Natural killer cell (primary cell): ENCODE measurements at regions not wholly inside any gene's neighbourhood (a gene's known extent, or its start where the extent isn't known, plus 50 kb on each side); places are given as distances from the start of the nearest gene placed in this dataset.

Experiments
- ATAC-seq, 3 donors: fragments of 150-1000 bp in 2 of 3; fragments of 200-7000 bp in 1 of 3; cut with Tn5 transposase; 1 replicate in 1 of 3; 2 replicates in 2 of 3; pipeline ENCODE4 v1.10.0; 2021; ENCODE audit warnings: mild to moderate bottlenecking in 2 of 3, moderate library complexity in 2 of 3
- DNase-seq, 2 donors: peaks; one replicate each; pipeline versions ENCODE4 v3.0.0 to v3.0.0-alpha.2; 2013 to 2021; ENCODE audit warnings: mixed read lengths in 1 of 2
- H3K27ac ChIP-seq: one replicate; pipeline ENCODE4 v1.5.1; 2013; ENCODE audit warnings: mild to moderate bottlenecking, low read length
- H3K27me3 ChIP-seq: one replicate; pipeline ENCODE4 v1.6.1; 2013; ENCODE audit warnings: low read length; ENCODE audit not compliant: control insufficient read depth, insufficient read depth
- H3K36me3 ChIP-seq: one replicate; pipeline ENCODE4 v1.6.1; 2013; ENCODE audit warnings: low read length; ENCODE audit not compliant: control insufficient read depth, insufficient read depth
- H3K4me1 ChIP-seq: one replicate; pipeline ENCODE4 v1.6.1; 2013; ENCODE audit warnings: low read length; ENCODE audit not compliant: control insufficient read depth, insufficient read depth
- H3K4me3 ChIP-seq: one replicate; pipeline ENCODE4 v1.5.1; 2013; ENCODE audit warnings: low read length
- H3K9me3 ChIP-seq: one replicate; pipeline ENCODE4 v1.6.1; 2013; ENCODE audit warnings: low read length; ENCODE audit not compliant: control insufficient read depth, insufficient read depth
- H3K27ac Mint-ChIP-seq, 2 donors: one replicate each; pipeline ENCODE4 v1.8.0; 2022; ENCODE audit warnings: mild to moderate bottlenecking in 2 of 2, mixed read lengths in 2 of 2, moderate library complexity in 1 of 2
- H3K27me3 Mint-ChIP-seq, 2 donors: one replicate each; pipeline ENCODE4 v1.8.0; 2022; ENCODE audit warnings: low read depth in 2 of 2, mixed read lengths in 2 of 2
- H3K36me3 Mint-ChIP-seq: one replicate; pipeline ENCODE4 v1.8.0; 2022; ENCODE audit warnings: mixed read lengths
- H3K4me1 Mint-ChIP-seq, 2 donors: one replicate each; pipeline ENCODE4 v1.8.0; 2022; ENCODE audit warnings: mixed read lengths in 2 of 2
- H3K4me3 Mint-ChIP-seq: one replicate; pipeline ENCODE4 v1.8.0; 2022; ENCODE audit warnings: mild to moderate bottlenecking, moderate library complexity, mixed read lengths
- H3K9me3 Mint-ChIP-seq, 2 donors: one replicate each; pipeline ENCODE4 v1.8.0; 2022; ENCODE audit warnings: mixed read lengths in 2 of 2
- WGBS: methylation state at CpG from one replicate; pipeline ENCODE4 v1.1.7; 2013; ENCODE audit warnings: missing lambda C conversion rate; ENCODE audit not compliant: insufficient coverage; 5-methylcytosine and 5-hydroxymethylcytosine counted together
- intact Hi-C: fragments of 100-400 bp; cut with micrococcal nuclease; formaldehyde crosslinking; loops from one replicate; pipeline ENCODE4 v1.14.2; 2022
- TF ChIP-seq, protein P1 (sequence below): fragments of 200-600 bp; IDR thresholded peaks from one replicate; pipeline ENCODE4 v1.8.0; 2022; ENCODE audit warnings: antibody characterized with exemption

GRCh38 chr5:101626572-101626971 lies 669.5 kb downstream of the SLCO4C1 start:
- 100% methylated on average over 1 of the region's 1 CpG for WGBS
- no peaks in the 10 kb centered on the region for H3K27me3 ChIP-seq
- Mint-ChIP-seq H3K27me3 (no peaks in the 10 kb centered on the region), H3K27ac (no peak overlapping the region), H3K4me1 (no peaks in the 10 kb centered on the region), H3K36me3 (no peaks in the 10 kb centered on the region), H3K4me3 (no peak overlapping the region), H3K9me3 (peaks cover 3 to 4% of the 10 kb centered on the region in 2 donors)
- ATAC-seq (no peak), DNase-seq (no peak)
- no peaks in the 10 kb centered on the region for H3K36me3 ChIP-seq
- TF ChIP-seq, protein P1, sequence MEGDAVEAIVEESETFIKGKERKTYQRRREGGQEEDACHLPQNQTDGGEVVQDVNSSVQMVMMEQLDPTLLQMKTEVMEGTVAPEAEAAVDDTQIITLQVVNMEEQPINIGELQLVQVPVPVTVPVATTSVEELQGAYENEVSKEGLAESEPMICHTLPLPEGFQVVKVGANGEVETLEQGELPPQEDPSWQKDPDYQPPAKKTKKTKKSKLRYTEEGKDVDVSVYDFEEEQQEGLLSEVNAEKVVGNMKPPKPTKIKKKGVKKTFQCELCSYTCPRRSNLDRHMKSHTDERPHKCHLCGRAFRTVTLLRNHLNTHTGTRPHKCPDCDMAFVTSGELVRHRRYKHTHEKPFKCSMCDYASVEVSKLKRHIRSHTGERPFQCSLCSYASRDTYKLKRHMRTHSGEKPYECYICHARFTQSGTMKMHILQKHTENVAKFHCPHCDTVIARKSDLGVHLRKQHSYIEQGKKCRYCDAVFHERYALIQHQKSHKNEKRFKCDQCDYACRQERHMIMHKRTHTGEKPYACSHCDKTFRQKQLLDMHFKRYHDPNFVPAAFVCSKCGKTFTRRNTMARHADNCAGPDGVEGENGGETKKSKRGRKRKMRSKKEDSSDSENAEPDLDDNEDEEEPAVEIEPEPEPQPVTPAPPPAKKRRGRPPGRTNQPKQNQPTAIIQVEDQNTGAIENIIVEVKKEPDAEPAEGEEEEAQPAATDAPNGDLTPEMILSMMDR = no peak
- no peak overlapping the region for H3K4me3 ChIP-seq
- no peaks in the 10 kb centered on the region for H3K9me3 ChIP-seq
- intact Hi-C loops = no loop called here
- no peaks in the 10 kb centered on the region for H3K4me1 ChIP-seq
- no peak overlapping the region for H3K27ac ChIP-seq

DNA sequence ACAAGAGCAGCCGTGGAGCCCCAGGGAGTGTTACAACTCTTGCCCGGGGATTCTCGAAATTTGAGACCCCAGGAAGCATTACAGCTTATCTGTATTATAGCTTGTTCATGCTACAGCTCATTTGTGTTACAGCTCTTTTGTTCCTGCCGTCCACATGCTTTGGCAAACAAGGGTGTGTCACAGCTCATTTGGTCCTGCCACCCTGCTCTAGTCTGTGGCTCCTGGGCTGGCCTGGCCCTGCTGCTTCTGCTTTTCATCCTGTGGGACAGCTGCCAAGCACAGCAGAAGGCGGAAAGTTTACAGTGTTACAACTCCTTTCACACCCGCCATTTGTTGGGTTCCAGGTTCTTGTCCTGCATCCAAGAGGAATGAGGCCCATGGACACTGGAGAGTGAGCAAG lies 685.0 kb downstream of the SLCO4C1 start:
- Histone ChIP-seq H3K27me3 (no peaks in the 10 kb centered on the region), H3K9me3 (peaks cover 4% of the 10 kb centered on the region), H3K27ac (no peak overlapping the region), H3K36me3 (no peaks in the 10 kb centered on the region), H3K4me3 (no peak overlapping the region), H3K4me1 (no peaks in the 10 kb centered on the region)
- no peak for ATAC-seq
- no peaks in the 10 kb centered on the region for H3K36me3 Mint-ChIP-seq
- intact Hi-C loops = no loop called here
- H3K4me1 Mint-ChIP-seq = no peaks in the 10 kb centered on the region
- WGBS = 86% methylated on average over 6 of the region's 6 CpGs
- TF ChIP-seq, protein P1 = no peak
- H3K27me3 Mint-ChIP-seq = no peaks in the 10 kb centered on the region
- H3K9me3 Mint-ChIP-seq = no peaks in the 10 kb centered on the region
- H3K27ac Mint-ChIP-seq = no peak overlapping the region
- no peak for DNase-seq
- H3K4me3 Mint-ChIP-seq = no peak overlapping the region

DNA sequence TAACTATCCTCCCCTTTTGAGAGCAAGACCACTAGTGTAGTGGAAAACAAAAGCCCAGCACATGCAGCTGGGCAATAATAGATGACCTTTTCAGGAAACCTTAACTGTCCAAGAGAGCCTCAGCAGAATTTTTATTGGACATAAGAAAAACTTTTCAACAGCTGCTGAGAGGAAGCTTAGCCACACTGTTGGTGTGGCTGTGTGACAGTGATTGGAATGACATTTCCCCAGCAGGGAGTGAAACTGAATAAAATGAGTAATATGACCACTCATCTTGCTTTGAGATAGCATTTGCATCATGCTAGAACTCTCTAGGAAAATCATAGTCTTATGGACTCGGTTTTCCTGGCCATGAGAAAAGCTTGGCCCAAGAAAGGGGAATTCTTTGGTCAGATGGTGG lies 687.8 kb downstream of the SLCO4C1 start:
- H3K4me1 Mint-ChIP-seq = no peaks in the 10 kb centered on the region
- WGBS = 50% methylated on average over 1 of the region's 1 CpG
- TF ChIP-seq, protein P1 = no peak
- no peaks in the 10 kb centered on the region for H3K27me3 ChIP-seq
- ATAC-seq = no peak
- H3K27me3 Mint-ChIP-seq = no peaks in the 10 kb centered on the region
- no peaks in the 10 kb centered on the region for H3K4me1 ChIP-seq
- no peaks in the 10 kb centered on the region for H3K36me3 Mint-ChIP-seq
- peaks cover 4% of the 10 kb centered on the region for H3K9me3 ChIP-seq
- no peak overlapping the region for H3K4me3 Mint-ChIP-seq
- intact Hi-C loops = no loop called here
- H3K36me3 ChIP-seq = no peaks in the 10 kb centered on the region
- no peak overlapping the region for H3K27ac Mint-ChIP-seq
- H3K27ac ChIP-seq = no peak overlapping the region
- H3K4me3 ChIP-seq = no peak overlapping the region
- peaks cover 0 to 5% of the 10 kb centered on the region in 2 donors for H3K9me3 Mint-ChIP-seq
- DNase-seq = no peak

DNA sequence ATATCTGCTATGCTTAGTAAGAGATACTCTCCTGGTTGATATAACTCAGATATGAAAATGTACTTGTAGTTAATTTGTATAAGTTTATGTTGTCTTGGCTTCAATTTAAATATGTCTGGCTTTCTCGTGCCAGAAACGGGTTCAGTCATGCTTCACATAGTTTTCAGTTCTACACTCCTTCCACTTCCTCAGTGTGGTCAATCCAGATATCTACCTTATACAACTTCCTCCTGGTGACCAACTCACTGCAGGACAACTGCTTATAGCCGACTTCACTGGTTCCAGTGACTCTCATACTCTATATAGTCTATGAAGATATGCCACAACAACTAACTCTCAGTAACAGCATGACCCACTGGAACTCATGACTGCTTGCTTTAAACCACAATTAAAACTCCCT lies 690.4 kb downstream of the SLCO4C1 start:
- peaks cover 0 to 5% of the 10 kb centered on the region in 2 donors for H3K9me3 Mint-ChIP-seq
- no peaks in the 10 kb centered on the region for H3K4me1 Mint-ChIP-seq
- peaks cover 4% of the 10 kb centered on the region for H3K9me3 ChIP-seq
- H3K36me3 ChIP-seq = no peaks in the 10 kb centered on the region
- no peak overlapping the region for H3K27ac ChIP-seq
- no peak for ATAC-seq
- H3K4me3 Mint-ChIP-seq = no peak overlapping the region
- no peaks in the 10 kb centered on the region for H3K4me1 ChIP-seq
- DNase-seq = no peak
- WGBS = 51% methylated on average over 3 of the region's 3 CpGs
- no peaks in the 10 kb centered on the region for H3K36me3 Mint-ChIP-seq
- no peaks in the 10 kb centered on the region for H3K27me3 Mint-ChIP-seq
- intact Hi-C loops = no loop called here
- no peaks in the 10 kb centered on the region for H3K27me3 ChIP-seq
- no peak overlapping the region for H3K4me3 ChIP-seq
- TF ChIP-seq, protein P1 = no peak
- H3K27ac Mint-ChIP-seq = no peak overlapping the region
